Neutrophil (primary cell): ENCODE measurements at regions not wholly inside any gene's neighbourhood (a gene's known extent, or its start where the extent isn't known, plus 50 kb on each side); places are given as distances from the start of the nearest gene placed in this dataset.

Experiments used
- H3K27ac ChIP-seq: fragments of 200-600 bp; sonication (generic); 2 replicates; pipeline ENCODE4 v1.5.1; 2016; ENCODE audit warnings: mild to moderate bottlenecking, moderate library complexity
- H3K27me3 ChIP-seq: fragments of 200-600 bp; sonication (generic); 2 replicates; pipeline ENCODE4 v1.6.0; 2016; ENCODE audit warnings: mild to moderate bottlenecking
- H3K36me3 ChIP-seq: fragments of 200-600 bp; sonication (generic); 2 replicates; pipeline ENCODE4 v1.5.1; 2017
- H3K4me1 ChIP-seq, 2 experiments: fragments of 200-600 bp in 1 of 2; sonication (generic) in 1 of 2; 1 replicate in 1 of 2; 2 replicates in 1 of 2; pipeline versions ENCODE4 v1.5.1 to v1.6.1; 2013 to 2016; ENCODE audit warnings: low read depth in 1 of 2, low read length in 1 of 2, mild to moderate bottlenecking in 1 of 2, moderate library complexity in 1 of 2; ENCODE audit not compliant: control insufficient read depth in 1 of 2, insufficient read depth in 1 of 2
- H3K4me3 ChIP-seq, 2 experiments: fragments of 200-600 bp in 1 of 2; sonication (generic) in 1 of 2; 1 replicate in 1 of 2; 2 replicates in 1 of 2; pipeline ENCODE4 v1.5.1; 2013 to 2016; ENCODE audit warnings: low read depth in 1 of 2, low read length in 1 of 2, mild to moderate bottlenecking in 1 of 2, moderate library complexity in 1 of 2
- H3K9me3 ChIP-seq: fragments of 200-600 bp; sonication (generic); 2 replicates; pipeline ENCODE4 v1.5.1; 2016
- CTCF ChIP-seq: fragments of 200-600 bp; sonication (generic); IDR thresholded peaks from 2 replicates; pipeline ENCODE4 v1.5.1; 2016; ENCODE audit warnings: antibody characterized with exemption

- Histone ChIP-seq H3K36me3 (no peaks in the 10 kb centered on the region), H3K27me3 (no peaks in the 10 kb centered on the region), H3K4me1 (no peaks in the 10 kb centered on the region), H3K27ac (no peak overlapping the region), H3K9me3 (no peaks in the 10 kb centered on the region), H3K4me3 (no peak overlapping the region)
- no peak for TF ChIP-seq CTCF
Measured at GRCh38 chr12:91406920-91407341, 224.3 kb upstream of the DCN start.

DNA sequence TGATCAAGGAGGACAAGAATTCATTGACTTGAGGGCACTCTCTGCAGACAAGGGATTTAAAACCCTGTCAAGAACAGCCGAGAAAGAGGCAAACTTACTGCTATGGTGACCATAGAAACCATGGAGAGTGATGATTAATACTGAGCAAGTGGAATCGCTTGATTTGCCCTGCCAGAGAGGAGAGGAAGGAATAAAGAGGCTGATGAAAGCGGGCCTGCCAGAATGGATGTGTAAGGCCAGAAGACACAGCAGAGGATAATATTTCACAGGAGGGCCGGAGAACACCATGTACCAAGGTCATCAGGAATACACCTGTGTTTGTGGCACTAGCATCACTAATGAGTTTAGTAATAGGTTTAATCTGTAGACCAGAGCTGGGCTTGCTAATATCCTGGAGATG lies 221.8 kb upstream of the DCN start:
- no peaks in the 10 kb centered on the region for H3K9me3 ChIP-seq
- no peaks in the 10 kb centered on the region for H3K27me3 ChIP-seq
- H3K4me1 ChIP-seq = no peaks in the 10 kb centered on the region
- H3K36me3 ChIP-seq = no peaks in the 10 kb centered on the region
- no peak overlapping the region for H3K4me3 ChIP-seq
- no peak overlapping the region for H3K27ac ChIP-seq
- TF ChIP-seq CTCF = no peak

DNA sequence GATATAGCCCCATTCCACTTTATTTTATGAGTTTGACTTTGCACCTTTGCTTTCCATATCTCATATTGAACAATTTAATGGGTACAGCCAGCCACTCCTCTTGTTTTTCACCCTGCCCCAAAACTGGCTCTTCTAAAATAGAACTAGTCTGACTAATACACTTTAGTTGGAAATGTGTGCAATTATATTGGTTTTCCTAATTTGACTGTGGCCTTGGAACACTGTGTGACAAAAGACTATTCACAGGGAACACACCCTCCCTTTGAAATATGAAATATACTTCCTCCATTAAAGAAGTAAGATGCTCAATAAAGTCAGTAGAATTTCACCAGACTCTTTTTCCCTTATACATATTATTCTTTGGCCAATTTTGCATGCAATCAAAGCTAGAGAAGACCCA lies 218.6 kb upstream of the DCN start:
- TF ChIP-seq CTCF = no peak
- Histone ChIP-seq H3K9me3 (no peaks in the 10 kb centered on the region), H3K4me3 (no peak overlapping the region), H3K27me3 (no peaks in the 10 kb centered on the region), H3K36me3 (no peaks in the 10 kb centered on the region), H3K27ac (no peak overlapping the region), H3K4me1 (no peaks in the 10 kb centered on the region)

DNA sequence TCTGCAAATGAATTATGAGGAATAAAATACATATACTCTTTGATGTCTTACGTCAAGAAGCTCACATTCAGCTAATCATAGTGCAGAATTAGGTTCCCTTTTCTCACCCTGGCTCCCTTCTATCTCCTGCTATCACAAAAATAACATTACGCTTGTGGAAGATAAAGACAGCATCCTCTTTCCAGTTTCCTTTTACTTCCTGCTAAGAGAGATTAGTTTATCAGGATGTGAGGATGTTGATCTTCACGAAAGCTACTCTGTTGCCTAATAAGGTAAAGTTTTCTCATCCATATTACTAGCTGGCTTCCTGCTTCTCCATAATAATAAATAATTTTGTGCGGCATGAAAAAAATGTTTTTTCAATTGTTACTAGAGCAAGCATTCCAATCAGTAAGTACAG lies 217.7 kb upstream of the DCN start:
- no peaks in the 10 kb centered on the region for H3K4me1 ChIP-seq
- H3K27me3 ChIP-seq = no peaks in the 10 kb centered on the region
- no peak overlapping the region for H3K27ac ChIP-seq
- H3K4me3 ChIP-seq = no peak overlapping the region
- no peak for TF ChIP-seq CTCF
- H3K9me3 ChIP-seq = no peaks in the 10 kb centered on the region
- no peaks in the 10 kb centered on the region for H3K36me3 ChIP-seq

DNA sequence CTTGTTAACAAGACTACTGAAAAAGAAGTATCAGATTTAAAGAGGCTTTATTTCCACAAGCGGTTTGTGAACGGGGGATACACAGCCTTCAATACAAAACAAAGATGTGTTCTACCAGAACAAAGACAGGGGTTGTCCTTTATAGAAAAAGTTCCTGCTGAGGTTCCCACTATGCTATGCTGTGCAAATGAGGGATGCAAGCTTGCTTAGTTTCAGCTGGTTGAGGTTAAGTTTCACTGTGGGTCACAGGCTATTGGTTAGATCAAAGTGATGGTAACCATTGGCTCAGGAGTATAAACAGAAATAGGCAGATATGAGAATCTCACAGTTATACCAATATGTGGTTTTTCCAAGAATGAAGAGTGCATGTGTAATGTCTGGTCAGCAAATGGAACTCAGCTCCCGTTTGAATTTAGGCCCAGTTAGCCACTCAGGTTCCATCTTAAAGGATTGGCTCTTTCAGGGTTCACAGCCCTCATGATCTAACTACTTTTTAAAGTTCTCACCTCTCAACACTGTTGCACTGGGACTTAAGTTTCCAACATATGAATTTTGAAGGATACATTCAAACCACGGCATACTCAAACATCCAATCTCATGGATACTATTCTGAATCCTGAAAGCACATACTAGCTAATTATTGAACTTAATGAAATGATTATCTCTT lies 215.4 kb upstream of the DCN start:
- no peaks in the 10 kb centered on the region for H3K27me3 ChIP-seq
- no peaks in the 10 kb centered on the region for H3K36me3 ChIP-seq
- no peak overlapping the region for H3K4me3 ChIP-seq
- no peaks in the 10 kb centered on the region for H3K4me1 ChIP-seq
- no peak for TF ChIP-seq CTCF
- no peak overlapping the region for H3K27ac ChIP-seq
- H3K9me3 ChIP-seq = no peaks in the 10 kb centered on the region

DNA sequence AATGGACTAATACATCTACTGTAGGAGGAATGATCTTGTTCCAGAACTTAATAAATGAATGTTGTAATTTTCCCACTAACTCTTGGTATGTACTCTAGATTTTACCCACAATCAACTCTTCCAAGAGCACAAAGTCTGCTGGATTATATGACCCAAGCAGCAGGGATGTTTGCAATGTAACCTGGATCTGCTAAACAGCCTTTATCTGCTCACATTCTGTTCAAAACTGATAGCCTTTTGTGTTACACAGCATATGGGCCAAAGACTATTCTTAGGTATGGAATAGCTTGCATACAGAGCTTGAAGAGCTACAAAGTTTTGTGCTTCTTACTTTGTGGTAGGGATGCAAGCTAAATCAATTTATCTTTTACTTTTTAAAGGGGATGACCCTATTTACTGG lies 213.7 kb upstream of the DCN start:
- Histone ChIP-seq H3K27ac (no peak overlapping the region), H3K4me3 (no peak overlapping the region), H3K36me3 (no peaks in the 10 kb centered on the region), H3K9me3 (no peaks in the 10 kb centered on the region), H3K27me3 (no peaks in the 10 kb centered on the region), H3K4me1 (no peaks in the 10 kb centered on the region)
- TF ChIP-seq CTCF = no peak
